NCI-H748 (cell line): ENCODE measurements at regions not wholly inside any gene's neighbourhood (a gene's known extent, or its start where the extent isn't known, plus 50 kb on each side); places are given as distances from the start of the nearest gene placed in this dataset.

Experiments used
- DNase-seq: peaks from one replicate; lab custom pipeline; 2025; ENCODE audit not compliant: unreplicated experiment; lab: John Stamatoyannopoulos, UW

DNA sequence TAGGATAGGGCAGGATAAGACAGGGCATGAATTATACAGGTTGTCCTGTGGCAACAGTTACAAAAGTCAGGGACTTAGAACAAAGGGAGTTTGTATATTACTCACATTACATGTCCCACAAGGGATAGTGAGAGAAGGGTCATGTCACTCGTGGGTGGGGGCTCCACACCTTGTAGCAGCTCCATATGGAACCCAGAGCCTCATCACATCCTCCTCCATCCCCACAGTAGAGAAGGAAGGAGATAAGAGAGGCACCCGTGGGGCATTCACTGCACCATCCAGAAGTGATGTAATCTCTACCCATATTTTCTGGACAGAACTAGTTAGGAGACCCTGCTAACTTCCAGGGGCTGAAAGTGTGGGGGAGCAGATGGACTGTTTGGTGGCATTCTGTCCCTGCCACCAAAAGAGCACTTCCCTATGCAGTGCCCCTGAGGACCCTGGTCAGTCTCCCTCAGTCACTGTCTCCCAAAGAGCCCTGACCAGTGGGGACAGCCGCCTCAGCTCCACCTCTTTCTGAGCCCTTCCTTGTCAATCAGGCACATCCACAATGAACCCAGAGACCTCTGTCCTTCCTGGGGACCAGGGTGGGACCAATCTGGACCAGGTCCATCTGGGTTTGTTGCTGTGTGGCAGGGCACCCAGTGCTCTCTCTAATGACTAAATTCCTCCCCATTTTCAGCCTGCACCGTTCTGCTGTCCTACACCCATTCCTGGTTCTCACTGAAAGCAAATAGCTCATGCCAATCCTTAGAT lies 154.8 kb upstream of the ETV3 start:
- DNase-seq = no peak

DNA sequence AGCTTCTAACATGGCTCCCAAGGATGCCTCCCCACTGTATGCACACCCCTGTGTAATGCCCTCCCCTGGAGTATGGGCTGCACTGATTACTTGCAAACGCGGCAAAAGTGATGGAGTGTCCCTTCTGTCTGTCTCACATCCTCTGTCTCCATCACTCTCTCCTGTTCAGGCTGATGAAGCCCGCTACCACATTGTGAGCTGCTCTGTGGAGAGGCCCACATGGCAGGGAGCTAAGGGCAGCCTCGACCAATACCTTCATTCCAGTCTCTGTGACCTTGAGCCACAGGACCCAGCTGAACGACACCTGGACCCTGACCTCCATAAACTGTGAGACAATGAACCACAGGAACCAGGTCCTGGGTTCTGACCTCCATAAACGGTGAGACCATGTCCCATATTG lies 154.1 kb upstream of the ETV3 start:
- DNase-seq = no peak

GRCh38 chr1:157291083-157291482 lies 152.9 kb upstream of the ETV3 start:
- DNase-seq = no peak

- no peak for DNase-seq
These were observed 151.4 kb upstream of the ETV3 start for GRCh38 chr1:157289424-157290105.

DNA sequence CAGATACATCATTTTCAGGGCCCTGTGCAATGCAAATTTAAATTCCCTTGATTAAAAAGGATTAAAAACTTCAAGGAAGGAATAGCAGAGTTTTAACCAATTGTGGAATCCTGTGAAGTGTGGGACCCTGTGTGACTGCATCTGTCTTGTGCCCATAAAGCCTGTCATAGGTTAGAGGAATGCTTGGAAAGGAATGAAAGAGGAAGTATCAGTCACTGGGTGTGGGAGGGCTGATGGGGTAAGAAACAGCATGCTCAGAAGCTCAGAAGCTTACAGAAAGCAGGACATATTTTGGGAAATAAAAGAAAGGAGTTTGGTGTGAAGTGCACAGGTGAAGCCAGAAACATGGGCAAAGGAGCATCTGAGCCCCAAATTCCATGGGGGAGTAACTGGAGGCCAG lies 150.8 kb upstream of the ETV3 start:
- no peak for DNase-seq

- DNase-seq = no peak
These were observed 150.3 kb upstream of the ETV3 start for GRCh38 chr1:157288492-157288891.

- DNase-seq = no peak
These were observed 149.8 kb upstream of the ETV3 start for GRCh38 chr1:157288006-157288405.

GRCh38 chr1:157287462-157287861 lies 149.3 kb upstream of the ETV3 start:
- no peak for DNase-seq

DNA sequence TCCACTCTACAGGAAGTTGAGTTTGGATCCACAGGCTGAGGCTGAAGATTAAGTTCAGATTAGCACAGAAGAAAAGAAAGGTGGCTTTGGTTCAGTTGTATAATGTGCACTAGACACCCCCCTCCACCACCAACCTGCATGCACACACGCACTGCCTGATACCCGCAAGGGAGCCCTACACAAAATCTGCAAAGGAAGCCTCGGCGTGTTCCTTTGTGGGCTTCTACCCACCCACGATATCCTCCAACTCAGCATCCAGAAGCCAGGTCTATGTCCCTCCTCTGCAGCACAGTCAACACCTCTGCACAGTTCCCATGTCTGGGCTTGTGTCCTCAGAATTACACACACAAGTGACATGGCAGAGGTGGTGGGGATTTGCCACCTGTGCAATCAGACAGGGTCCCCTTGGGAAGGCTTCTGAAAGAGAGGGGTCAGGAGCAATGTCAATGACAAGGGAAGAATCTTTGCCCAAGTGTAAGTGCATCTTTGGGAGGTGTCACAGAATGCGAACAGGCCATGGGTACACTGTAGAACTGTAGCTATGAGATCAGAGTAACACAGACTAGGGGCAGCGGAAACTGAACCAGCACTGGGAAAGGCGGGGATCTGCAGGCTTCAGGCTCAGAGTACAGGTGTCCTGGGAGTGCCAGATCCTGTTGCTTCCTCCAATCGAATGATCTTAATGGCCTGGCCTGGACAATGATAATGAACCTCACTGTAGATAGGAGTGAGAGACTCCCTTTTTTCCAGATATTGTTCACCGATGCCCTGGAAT lies 148.6 kb upstream of the ETV3 start:
- no peak for DNase-seq

- no peak for DNase-seq
These were observed 147.9 kb upstream of the ETV3 start for GRCh38 chr1:157286096-157286495.

- DNase-seq = no peak
These were observed 146.3 kb upstream of the ETV3 start for GRCh38 chr1:157284451-157284850.

DNA sequence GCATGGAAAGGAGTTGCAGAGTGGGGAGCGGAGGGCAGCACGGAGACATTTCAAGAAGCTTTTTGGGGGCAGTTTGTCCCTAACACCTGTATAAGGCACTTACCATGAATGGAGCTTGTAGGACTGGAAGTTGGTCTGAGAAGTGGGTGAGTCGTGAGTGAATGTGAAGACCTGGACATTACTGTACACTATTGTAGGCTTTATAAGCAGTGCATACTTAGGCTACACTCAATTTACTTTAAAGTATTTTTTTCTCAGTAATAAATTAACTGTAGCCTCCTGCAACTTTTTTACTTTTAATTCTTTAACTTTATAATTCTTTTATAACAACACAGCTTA lies 141.6 kb upstream of the ETV3 start:
- DNase-seq = no peak

DNA sequence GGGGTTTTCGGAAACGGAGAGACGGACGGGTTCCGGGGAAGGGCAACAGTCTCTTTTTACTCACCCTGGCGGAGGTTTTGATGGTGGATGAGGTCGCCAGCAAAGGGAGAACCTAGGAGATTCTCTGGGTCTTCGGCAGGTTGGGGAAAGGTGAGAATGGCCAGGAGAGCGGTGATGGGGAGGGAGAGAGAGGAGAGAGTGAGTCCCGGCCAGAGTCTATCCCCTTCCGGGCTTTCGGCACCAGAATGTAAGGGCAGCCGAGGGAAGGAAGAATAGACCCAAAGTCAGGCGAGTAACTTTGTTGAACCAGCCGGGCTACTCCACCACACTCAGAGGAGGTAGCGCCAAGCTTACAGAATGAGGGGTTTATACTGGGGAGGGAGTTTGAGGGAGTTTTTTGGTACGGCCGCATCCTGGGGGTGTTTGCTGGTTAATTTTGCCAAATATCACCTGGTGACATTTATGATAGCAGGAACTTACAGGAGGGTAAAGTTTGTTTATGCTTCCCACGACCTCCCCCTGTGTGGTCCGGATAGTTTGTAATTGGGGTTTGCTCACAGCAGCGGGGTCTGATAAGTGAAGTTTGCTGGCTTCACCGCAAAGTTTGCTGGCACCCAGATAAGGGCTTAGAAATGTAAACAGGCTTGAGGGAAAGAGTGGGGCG lies 141.1 kb upstream of the ETV3 start:
- DNase-seq = no peak

DNA sequence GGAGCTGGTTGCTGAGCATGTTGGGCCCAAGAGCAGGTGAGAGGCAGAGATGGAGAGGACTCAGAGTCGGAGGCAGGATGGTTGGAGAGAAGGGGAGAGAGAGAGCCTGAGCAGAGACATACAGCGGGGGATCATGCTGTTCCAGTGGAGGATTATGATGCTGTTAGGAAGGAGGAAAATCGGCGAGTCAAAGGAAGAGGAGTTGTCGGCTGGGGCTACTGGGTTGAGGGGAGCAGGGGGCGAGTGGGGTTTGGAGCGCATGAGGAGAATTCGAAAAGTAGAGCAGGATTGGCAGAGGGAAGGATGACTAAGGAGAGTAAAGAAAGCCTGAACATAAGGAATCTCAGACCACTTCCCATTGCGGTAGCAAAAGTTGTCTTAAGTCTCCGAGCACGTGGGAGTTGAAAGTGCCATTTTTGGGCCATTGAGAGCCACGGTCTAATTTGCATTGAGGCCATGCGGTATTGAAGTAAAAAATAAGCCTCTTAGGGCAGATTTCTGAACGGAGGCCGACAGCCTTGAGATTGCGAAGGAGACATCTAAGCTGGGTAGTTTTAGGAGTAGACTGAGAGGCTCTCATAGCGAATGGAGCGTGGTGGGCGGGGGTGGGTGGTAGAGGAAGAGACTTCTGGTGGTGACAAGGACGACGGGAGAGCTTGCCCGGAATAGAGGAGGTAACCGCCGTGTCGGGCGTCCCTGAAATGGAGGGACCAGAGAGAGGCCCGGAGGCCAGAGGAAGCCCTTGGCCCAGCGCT lies 140.4 kb upstream of the ETV3 start:
- DNase-seq = no peak

- DNase-seq = no peak
These were observed 139.7 kb upstream of the ETV3 start for GRCh38 chr1:157277913-157278312.

- no peak for DNase-seq
These were observed 139.1 kb upstream of the ETV3 start for GRCh38 chr1:157277281-157277680.

- no peak for DNase-seq
These were observed 136.7 kb upstream of the ETV3 start for GRCh38 chr1:157274698-157275534.

DNA sequence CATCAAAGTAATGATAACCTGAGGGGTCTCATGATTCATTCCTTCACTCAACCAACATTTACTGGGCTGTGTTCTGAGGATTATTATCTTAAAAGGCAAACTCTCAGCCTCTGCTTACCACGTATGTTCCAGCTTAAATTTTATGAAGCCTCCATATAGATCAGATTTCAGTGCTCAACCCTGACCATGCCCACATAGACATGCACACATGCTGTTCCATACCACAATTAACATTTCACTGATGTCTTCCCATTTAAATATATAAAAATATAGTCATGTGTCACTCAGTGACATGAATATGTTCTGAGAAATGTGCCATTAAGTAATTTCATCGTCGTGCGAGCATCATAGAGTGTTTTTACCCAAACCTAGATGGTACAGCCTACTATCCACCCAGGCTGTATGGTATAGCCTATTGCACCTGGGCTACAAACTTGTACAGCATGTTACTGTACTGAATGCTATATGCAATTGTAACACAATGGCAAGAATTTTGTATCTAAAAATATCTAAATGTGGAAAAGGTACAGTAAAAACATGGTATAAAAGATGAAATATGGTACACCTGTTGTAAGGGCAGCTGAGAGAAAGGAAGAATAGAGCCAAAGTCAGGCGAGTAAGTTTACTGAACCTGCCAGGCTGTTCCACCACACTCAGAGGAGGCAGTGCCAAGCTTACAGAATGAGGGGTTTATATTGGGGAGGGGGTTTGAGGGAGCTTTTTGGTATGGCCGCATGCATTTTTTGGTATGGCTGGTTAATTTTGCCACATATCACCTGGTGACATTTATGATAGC lies 134.7 kb upstream of the ETV3 start:
- DNase-seq = no peak

DNA sequence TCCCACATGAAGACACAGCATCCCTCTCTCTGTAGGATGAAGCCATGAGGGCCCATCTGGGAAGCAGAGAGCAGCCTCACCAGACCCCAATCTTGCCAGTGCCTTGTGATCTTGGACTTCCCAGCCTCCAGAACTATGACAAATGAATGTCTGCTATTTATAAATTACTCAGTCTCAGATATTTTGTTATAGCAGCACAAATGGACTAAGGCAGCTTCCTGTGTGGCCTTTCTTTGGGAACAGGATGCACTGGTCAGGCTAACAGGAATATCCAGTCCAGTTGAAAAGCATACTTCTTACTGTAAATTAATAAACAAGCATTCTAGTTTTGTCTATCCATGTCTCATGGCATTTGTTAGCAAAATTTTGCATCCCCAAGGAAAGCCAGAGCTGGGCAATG lies 134.1 kb upstream of the ETV3 start:
- DNase-seq = no peak
